EL (cell line): ENCODE measurements at regions not wholly inside any gene's neighbourhood (a gene's known extent, or its start where the extent isn't known, plus 50 kb on each side); places are given as distances from the start of the nearest gene placed in this dataset.
"Not testable (repeated sequence)": the region's sequence is repeated elsewhere in the genome, so short reads cannot be mapped to it uniquely, and the experiment has no call there.

ENCODE experiments used
- DNase-seq: peaks from one replicate; pipeline ENCODE4 v3.0.0-alpha.2; 2016

- no peak for DNase-seq
Measured at GRCh38 chr3:182617500-182617899, 175.8 kb upstream of the ATP11B start.

- peak; percentile 2 for DNase-seq
Measured at GRCh38 chr3:182618085-182618732, 175.1 kb upstream of the ATP11B start.

- DNase-seq = peak; percentile 51
Measured at GRCh38 chr3:182618981-182619591, 174.2 kb upstream of the ATP11B start.

GRCh38 chr3:182620723-182621434 is 172.4 kb upstream of the ATP11B start:
- no peak for DNase-seq

- no peak for DNase-seq
Measured at GRCh38 chr3:182621435-182622240, 171.7 kb upstream of the ATP11B start.

GRCh38 chr3:182622241-182622545 is 171.1 kb upstream of the ATP11B start:
- DNase-seq = no peak

GRCh38 chr3:182626484-182627467 is 166.5 kb upstream of the ATP11B start:
- no peak for DNase-seq

- DNase-seq = no peak
Measured at GRCh38 chr3:182628531-182628930, 164.8 kb upstream of the ATP11B start.

GRCh38 chr3:182629521-182629920 is 163.8 kb upstream of the ATP11B start:
- DNase-seq = no peak

- no peak for DNase-seq
Measured at GRCh38 chr3:182631183-182632076, 161.9 kb upstream of the ATP11B start.

GRCh38 chr3:182632077-182632393 is 161.3 kb upstream of the ATP11B start:
- DNase-seq = no peak

GRCh38 chr3:182633186-182633585 is 160.1 kb upstream of the ATP11B start:
- DNase-seq = no peak

- no peak for DNase-seq
Measured at GRCh38 chr3:182636646-182637045, 156.7 kb upstream of the ATP11B start.

- no peak for DNase-seq
Measured at GRCh38 chr3:182637350-182638110, 155.8 kb upstream of the ATP11B start.

- DNase-seq = no peak
Measured at GRCh38 chr3:182644013-182644412, 149.3 kb upstream of the ATP11B start.

- DNase-seq = no peak
Measured at GRCh38 chr3:182644790-182645433, 148.4 kb upstream of the ATP11B start.

GRCh38 chr3:182650568-182651128 is 142.7 kb upstream of the ATP11B start:
- DNase-seq = no peak

GRCh38 chr3:182651461-182651860 is 141.8 kb upstream of the ATP11B start:
- DNase-seq = no peak

- DNase-seq = not testable (repeated sequence)
Measured at GRCh38 chr3:182653065-182653464, 140.2 kb upstream of the ATP11B start.

GRCh38 chr3:182668541-182668940 is 124.8 kb upstream of the ATP11B start:
- no peak for DNase-seq
